T-cell (primary cell): ENCODE measurements at regions not wholly inside any gene's neighbourhood (a gene's known extent, or its start where the extent isn't known, plus 50 kb on each side); places are given as distances from the start of the nearest gene placed in this dataset.

Experiments used
- ATAC-seq, 4 experiments: fragments of 200-7000 bp in 3 of 4; fragments of 150-1000 bp in 1 of 4; cut with Tn5 transposase; replicated peaks in 1 of 4; 1 replicate in 3 of 4; 2 replicates in 1 of 4; pipeline ENCODE4 v1.10.0; 2021; ENCODE audit warnings: moderate library complexity in 3 of 4, mild to moderate bottlenecking in 2 of 4, moderate number of reproducible peaks in 1 of 4
- CTCF ChIA-PET, 2 donors: fragments of 300-600 bp; sonication (Branson Sonifier 250); formaldehyde crosslinking; loops; one replicate each; lab custom pipeline; 2022; ENCODE audit warnings: antibody characterized with exemption in 2 of 2; lab: Charles Lee
- POLR2A ChIA-PET, 2 donors: fragments of 300-600 bp; sonication (Branson Sonifier 250); formaldehyde crosslinking; loops; one replicate each; lab custom pipeline; 2022; ENCODE audit warnings: antibody characterized with exemption in 2 of 2; lab: Charles Lee
- DNase-seq, 35 experiments: peaks; one replicate each; pipeline versions ENCODE4 v3.0.0 to v3.0.0-alpha.2; 2013 to 2023
- H3K27ac ChIP-seq: one replicate; pipeline ENCODE4 v1.5.1; 2013; ENCODE audit warnings: low read length
- H3K27me3 ChIP-seq, 2 experiments: replicated peaks in 1 of 2; 1 replicate in 1 of 2; 2 replicates in 1 of 2; pipeline versions ENCODE4 v1.6.1 to v1.7.0; 2013; ENCODE audit warnings: low read length in 1 of 2, mixed read lengths in 1 of 2; ENCODE audit not compliant: control insufficient read depth in 2 of 2, insufficient read depth in 2 of 2; ENCODE audit errors: extremely low read depth in 1 of 2
- H3K36me3 ChIP-seq, 2 donors: 1 replicate in 1 of 2; 2 replicates in 1 of 2; pipeline versions ENCODE4 v1.6.1 to v1.7.0; 2013; ENCODE audit warnings: low read length in 1 of 2; ENCODE audit not compliant: control insufficient read depth in 2 of 2, insufficient read depth in 1 of 2; ENCODE audit errors: extremely low read depth in 1 of 2
- H3K4me1 ChIP-seq, 2 experiments: 1 replicate in 1 of 2; 2 replicates in 1 of 2; pipeline versions ENCODE4 v1.6.1 to v1.7.0; 2013; ENCODE audit warnings: low read length in 2 of 2, mixed read lengths in 1 of 2; ENCODE audit not compliant: insufficient read depth in 2 of 2, control insufficient read depth in 1 of 2; ENCODE audit errors: extremely low read depth in 1 of 2
- H3K4me3 ChIP-seq, 2 donors: 1 replicate in 1 of 2; 2 replicates in 1 of 2; pipeline versions ENCODE4 v1.5.1 to v1.7.0; 2013; ENCODE audit warnings: mild to moderate bottlenecking in 2 of 2, low read length in 1 of 2, moderate library complexity in 1 of 2; ENCODE audit not compliant: control insufficient read depth in 1 of 2; ENCODE audit errors: extremely low read depth in 1 of 2
- H3K9me3 ChIP-seq: 2 replicates; pipeline ENCODE4 v1.7.0; 2013
- H3K27ac Mint-ChIP-seq, 2 donors: one replicate each; pipeline ENCODE4 v1.8.0; 2020 to 2021; ENCODE audit warnings: mild to moderate bottlenecking in 2 of 2, mixed read lengths in 2 of 2
- H3K27me3 Mint-ChIP-seq, 2 donors: one replicate each; pipeline ENCODE4 v1.8.0; 2021 to 2022; ENCODE audit warnings: mixed read lengths in 2 of 2
- H3K36me3 Mint-ChIP-seq: one replicate; pipeline ENCODE4 v1.8.0; 2021; ENCODE audit warnings: mixed read lengths
- H3K4me1 Mint-ChIP-seq, 3 donors: one replicate each; pipeline ENCODE4 v1.8.0; 2020 to 2022; ENCODE audit warnings: mixed read lengths in 3 of 3, mild to moderate bottlenecking in 1 of 3
- H3K4me3 Mint-ChIP-seq, 3 donors: one replicate each; pipeline ENCODE4 v1.8.0; 2020 to 2022; ENCODE audit warnings: mild to moderate bottlenecking in 3 of 3, mixed read lengths in 3 of 3, moderate library complexity in 3 of 3
- H3K9me3 Mint-ChIP-seq, 3 donors: one replicate each; pipeline ENCODE4 v1.8.0; 2020 to 2022; ENCODE audit warnings: mixed read lengths in 3 of 3
- whole genome bisulfite sequencing: methylation state at CpG from one replicate; pipeline ENCODE4 v1.1.5; 2013; ENCODE audit warnings: missing lambda C conversion rate; ENCODE audit not compliant: insufficient coverage; 5-methylcytosine and 5-hydroxymethylcytosine counted together

GRCh38 chr16:35184356-35184870 lies 1725.0 kb downstream of the TP53TG3F start:
- 80% methylated on average over 1 of the region's 1 CpG for WGBS
- Histone ChIP-seq H3K4me1 (no peaks in the 10 kb centered on the region), H3K36me3 (no peaks in the 10 kb centered on the region), H3K9me3 (no peaks in the 10 kb centered on the region), H3K27ac (no peak overlapping the region), H3K27me3 (peaks cover 0 to 4% of the 10 kb centered on the region in 2 experiments), H3K4me3 (no peak overlapping the region)
- Mint-ChIP-seq H3K9me3 (peaks cover 15 to 21% (median 20%) of the 10 kb centered on the region in 3 donors), H3K27me3 (no peaks in the 10 kb centered on the region), H3K4me3 (no peak overlapping the region), H3K4me1 (no peaks in the 10 kb centered on the region), H3K27ac (no peak overlapping the region), H3K36me3 (no peaks in the 10 kb centered on the region)
- ATAC-seq: no peak
- ChIA-PET POLR2A (no interaction called here), CTCF (no interaction called here)
- DNase-seq: no peak

- no peaks in the 10 kb centered on the region for H3K27me3 Mint-ChIP-seq
- no peak overlapping the region for H3K4me3 Mint-ChIP-seq
- ATAC-seq (no peak), DNase-seq (no peak)
- POLR2A ChIA-PET: no interaction called here
- H3K27ac Mint-ChIP-seq: no peak overlapping the region
- H3K36me3 Mint-ChIP-seq: no peaks in the 10 kb centered on the region
- 55% methylated on average over 3 of the region's 3 CpGs for WGBS
- no peaks in the 10 kb centered on the region for H3K4me1 Mint-ChIP-seq
- peaks cover 0 to 4% of the 10 kb centered on the region in 2 experiments for H3K27me3 ChIP-seq
- no peak overlapping the region for H3K27ac ChIP-seq
- no peaks in the 10 kb centered on the region for H3K9me3 ChIP-seq
- no peaks in the 10 kb centered on the region for H3K36me3 ChIP-seq
- no peaks in the 10 kb centered on the region for H3K4me1 ChIP-seq
- peaks cover 16 to 21% (median 20%) of the 10 kb centered on the region in 3 donors for H3K9me3 Mint-ChIP-seq
- CTCF ChIA-PET: no interaction called here
- no peak overlapping the region for H3K4me3 ChIP-seq
These were observed 1726.1 kb downstream of the TP53TG3F start for GRCh38 chr16:35185366-35186044.

- Histone ChIP-seq H3K4me3 (no peak overlapping the region), H3K4me1 (no peaks in the 10 kb centered on the region), H3K27me3 (peaks cover 0 to 4% of the 10 kb centered on the region in 2 experiments), H3K9me3 (no peaks in the 10 kb centered on the region), H3K36me3 (no peaks in the 10 kb centered on the region), H3K27ac (no peak overlapping the region)
- POLR2A ChIA-PET: no interaction called here
- Mint-ChIP-seq H3K9me3 (peaks cover 16 to 21% (median 20%) of the 10 kb centered on the region in 3 donors), H3K27me3 (no peaks in the 10 kb centered on the region), H3K4me3 (no peak overlapping the region), H3K36me3 (no peaks in the 10 kb centered on the region), H3K4me1 (no peaks in the 10 kb centered on the region), H3K27ac (no peak overlapping the region)
- CTCF ChIA-PET: no interaction called here
- DNase-seq: no peak
- no peak for ATAC-seq
These were observed 1726.8 kb downstream of the TP53TG3F start for GRCh38 chr16:35186045-35186759.

GRCh38 chr16:35187665-35188225 lies 1728.3 kb downstream of the TP53TG3F start:
- DNase-seq: no peak
- Histone ChIP-seq H3K4me1 (no peaks in the 10 kb centered on the region), H3K27ac (no peak overlapping the region), H3K4me3 (no peak overlapping the region), H3K36me3 (no peaks in the 10 kb centered on the region), H3K27me3 (peaks cover 0 to 4% of the 10 kb centered on the region in 2 experiments), H3K9me3 (no peaks in the 10 kb centered on the region)
- no peak overlapping the region for H3K27ac Mint-ChIP-seq
- ChIA-PET POLR2A (no interaction called here), CTCF (no interaction called here)
- no peaks in the 10 kb centered on the region for H3K4me1 Mint-ChIP-seq
- 70% methylated on average over 2 of the region's 2 CpGs for WGBS
- ATAC-seq: no peak
- H3K27me3 Mint-ChIP-seq: no peaks in the 10 kb centered on the region
- no peaks in the 10 kb centered on the region for H3K36me3 Mint-ChIP-seq
- no peak overlapping the region for H3K4me3 Mint-ChIP-seq
- H3K9me3 Mint-ChIP-seq: peaks cover 15 to 24% (median 20%) of the 10 kb centered on the region in 3 donors

GRCh38 chr16:35188288-35189155 lies 1729.1 kb downstream of the TP53TG3F start:
- ATAC-seq (no peak), DNase-seq (no peak)
- no peaks in the 10 kb centered on the region for H3K4me1 Mint-ChIP-seq
- H3K27me3 Mint-ChIP-seq: no peaks in the 10 kb centered on the region
- no peak overlapping the region for H3K27ac Mint-ChIP-seq
- Histone ChIP-seq H3K36me3 (no peaks in the 10 kb centered on the region), H3K4me3 (no peak overlapping the region), H3K4me1 (no peaks in the 10 kb centered on the region), H3K27ac (no peak overlapping the region), H3K9me3 (no peaks in the 10 kb centered on the region), H3K27me3 (peaks cover 0 to 4% of the 10 kb centered on the region in 2 experiments)
- WGBS: 61% methylated on average over 2 of the region's 8 CpGs
- ChIA-PET CTCF (interaction anchor here in 1 of 2 donors (0.5 kb wide), 1 partner anchor 25 kb away, joined by 3 read pairs; no protein-coding TSS in a partner anchor), POLR2A (no interaction called here)
- H3K36me3 Mint-ChIP-seq: no peaks in the 10 kb centered on the region
- no peak overlapping the region for H3K4me3 Mint-ChIP-seq
- H3K9me3 Mint-ChIP-seq: peaks cover 18 to 25% (median 20%) of the 10 kb centered on the region in 3 donors

GRCh38 chr16:35192993-35193392 lies 1733.6 kb downstream of the TP53TG3F start:
- Histone ChIP-seq H3K9me3 (no peaks in the 10 kb centered on the region), H3K27me3 (no peaks in the 10 kb centered on the region), H3K4me3 (no peak overlapping the region), H3K27ac (no peak overlapping the region), H3K4me1 (no peaks in the 10 kb centered on the region), H3K36me3 (no peaks in the 10 kb centered on the region)
- ATAC-seq (no peak), DNase-seq (no peak)
- ChIA-PET POLR2A (no interaction called here), CTCF (no interaction called here)
- no peak overlapping the region for H3K4me3 Mint-ChIP-seq
- no peaks in the 10 kb centered on the region for H3K27me3 Mint-ChIP-seq
- no peaks in the 10 kb centered on the region for H3K36me3 Mint-ChIP-seq
- H3K4me1 Mint-ChIP-seq: no peaks in the 10 kb centered on the region
- 86% methylated on average over 2 of the region's 4 CpGs for WGBS
- H3K27ac Mint-ChIP-seq: no peak overlapping the region
- H3K9me3 Mint-ChIP-seq: peaks cover 16 to 31% (median 30%) of the 10 kb centered on the region in 3 donors
